Stimulated activated CD4-positive, alpha-beta T cell treated with anti-CD3 and anti-CD28 coated beads, TNF-alpha, amount 100 ng/mL, for 24 hours (primary cell): ENCODE measurements at regions not wholly inside any gene's neighbourhood (a gene's known extent, or its start where the extent isn't known, plus 50 kb on each side); places are given as distances from the start of the nearest gene placed in this dataset.

Experiments used
- DNase-seq, 3 experiments: peaks; one replicate each; pipeline ENCODE4 v3.0.0-alpha.2; 2020; ENCODE audit warnings: low read depth in 3 of 3

DNA sequence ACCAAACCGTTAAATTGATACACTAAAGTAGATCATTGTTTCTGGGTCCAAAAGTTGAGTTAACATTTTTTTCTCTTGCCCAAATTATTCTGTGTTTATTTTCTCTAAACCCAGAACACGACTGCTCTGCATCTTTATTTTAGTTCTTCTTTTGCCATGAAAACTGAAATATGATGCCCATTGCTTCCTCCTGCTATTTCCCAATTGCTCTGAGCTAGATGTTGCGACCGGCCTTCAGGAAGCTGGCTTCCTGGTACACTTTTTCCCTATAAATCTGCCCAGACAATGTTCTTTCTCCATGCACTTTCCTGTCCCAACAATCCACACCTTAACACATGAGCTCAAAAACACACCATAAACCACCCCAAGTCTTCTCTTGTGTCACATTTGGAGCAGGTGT is 501.4 kb downstream of the FBXO15 start:
- DNase-seq = no peak

GRCh38 chr18:73645160-73645715 is 502.4 kb downstream of the FBXO15 start:
- no peak for DNase-seq

- DNase-seq = no peak
These were observed 507.8 kb downstream of the FBXO15 start for GRCh38 chr18:73639788-73640187.

DNA sequence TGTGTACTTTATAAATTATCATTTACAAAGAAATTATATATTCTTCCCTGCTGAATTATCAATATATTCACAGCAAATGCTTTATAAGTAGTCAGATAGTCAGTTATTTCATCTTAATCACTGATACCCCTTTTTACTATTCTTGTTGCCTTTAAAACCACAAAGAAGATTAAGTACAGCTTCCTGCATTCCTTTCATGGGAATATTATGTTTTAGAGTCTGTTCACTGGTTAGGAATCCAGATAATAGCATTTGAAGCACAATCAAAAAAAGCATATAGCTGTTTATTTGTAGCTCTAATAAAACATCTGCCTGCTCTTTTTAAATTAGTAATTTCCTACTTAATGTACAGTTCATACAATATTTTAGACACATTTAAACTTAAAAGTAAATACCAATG is 508.9 kb downstream of the FBXO15 start:
- DNase-seq = no peak

GRCh38 chr18:73636355-73636754 is 511.3 kb downstream of the FBXO15 start:
- no peak for DNase-seq

GRCh38 chr18:73626859-73627258 is 520.8 kb downstream of the FBXO15 start:
- DNase-seq = no peak

GRCh38 chr18:73626221-73626620 is 521.4 kb downstream of the FBXO15 start:
- DNase-seq = no peak

- no peak for DNase-seq
These were observed 526.5 kb downstream of the FBXO15 start for GRCh38 chr18:73621091-73621490.

DNA sequence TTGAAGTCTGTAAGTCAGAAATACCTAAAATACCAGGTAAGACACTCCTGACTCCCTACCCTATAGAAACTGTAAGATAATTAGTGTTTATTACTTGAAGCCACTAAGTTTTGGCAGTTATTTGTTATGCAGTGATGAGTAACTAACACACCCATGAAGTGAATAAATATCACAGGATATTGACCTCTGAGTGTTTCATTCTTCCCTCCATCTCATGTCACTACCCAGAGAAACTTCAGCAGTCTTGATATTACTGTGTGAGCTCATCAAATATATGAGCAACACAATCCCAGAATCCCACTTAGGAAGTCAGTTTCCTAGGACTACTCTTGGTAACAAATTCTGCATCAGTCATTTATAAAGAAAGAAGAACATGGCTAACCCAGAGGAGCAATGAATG is 529.7 kb downstream of the FBXO15 start:
- no peak for DNase-seq

DNA sequence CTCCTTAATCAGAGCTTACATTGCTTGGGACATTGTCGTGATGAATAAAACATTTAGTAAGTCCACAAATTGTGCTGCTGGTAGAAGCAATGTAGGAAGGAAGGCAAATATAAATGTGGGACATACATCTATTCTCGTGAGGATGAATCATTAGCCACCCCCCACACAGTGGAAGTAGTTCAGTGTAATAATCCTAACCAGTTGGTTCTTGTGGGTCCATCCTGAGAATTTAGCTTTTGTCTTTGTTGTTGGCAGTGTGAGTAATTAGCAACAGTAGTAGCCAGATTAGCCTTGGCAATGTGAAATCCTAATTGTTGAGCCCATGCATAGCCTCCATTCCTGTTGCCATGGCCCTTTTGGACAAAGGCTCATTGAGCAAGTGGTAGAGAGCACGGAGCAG is 532.1 kb downstream of the FBXO15 start:
- no peak for DNase-seq

GRCh38 chr18:73614812-73615211 is 532.8 kb downstream of the FBXO15 start:
- no peak for DNase-seq

GRCh38 chr18:73613706-73614340 is 533.8 kb downstream of the FBXO15 start:
- DNase-seq = no peak

DNA sequence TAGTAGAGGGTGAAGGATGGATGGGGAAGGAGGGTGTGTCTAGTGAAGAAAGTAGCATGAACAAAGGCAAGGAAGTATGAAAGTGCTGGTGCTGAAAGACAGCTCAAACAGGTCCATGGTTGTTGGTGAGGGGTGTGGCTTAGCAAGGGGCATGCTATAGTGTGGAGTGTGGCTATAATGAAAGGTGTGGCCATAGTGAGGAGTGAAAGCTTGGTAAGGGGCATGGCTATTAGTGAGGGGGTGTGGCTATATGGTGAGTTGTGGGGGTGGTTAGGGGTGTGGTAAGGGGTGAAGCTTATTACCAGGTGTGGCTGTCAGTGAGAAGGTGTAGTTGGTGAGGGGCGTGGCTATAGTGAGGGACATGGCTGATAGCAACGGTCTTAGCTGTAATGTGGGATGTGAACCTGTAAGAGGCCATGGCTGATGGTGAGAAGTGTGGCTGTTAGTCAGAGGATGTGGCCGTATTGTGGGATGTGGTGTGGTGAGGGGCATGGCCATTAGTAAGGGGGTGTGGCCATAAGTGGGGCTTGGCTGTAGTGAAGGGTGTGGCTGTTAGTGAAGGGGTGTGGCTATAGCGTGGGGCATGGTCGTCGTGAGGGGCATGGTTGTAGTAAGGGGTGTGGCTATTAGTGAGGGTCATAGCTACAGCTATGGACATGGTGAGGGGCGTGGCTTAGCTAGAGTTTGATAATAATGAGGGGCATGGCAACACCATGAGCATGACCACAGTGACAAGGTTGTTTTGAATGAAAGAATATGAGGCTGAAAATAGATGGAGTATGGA is 549.6 kb downstream of the FBXO15 start:
- no peak for DNase-seq

DNA sequence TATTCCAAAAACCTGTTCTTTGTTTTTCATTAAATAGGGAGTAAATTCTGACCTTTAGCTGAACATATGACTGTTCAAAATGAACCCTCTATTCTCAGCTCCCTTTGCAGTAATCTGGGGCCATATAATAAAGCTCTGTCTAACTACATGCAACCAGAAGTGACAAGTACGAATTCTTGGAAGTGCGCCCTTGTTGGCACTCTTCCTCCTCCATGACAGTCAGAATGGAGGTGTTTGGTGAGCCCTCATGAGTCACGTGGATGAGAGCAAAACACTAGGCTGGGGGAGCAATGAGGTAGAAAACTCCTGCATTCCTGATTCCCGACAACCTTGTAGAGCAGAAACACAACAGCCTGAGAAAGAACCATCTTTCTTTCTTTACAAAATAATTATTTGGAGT is 552.9 kb downstream of the FBXO15 start:
- no peak for DNase-seq

DNA sequence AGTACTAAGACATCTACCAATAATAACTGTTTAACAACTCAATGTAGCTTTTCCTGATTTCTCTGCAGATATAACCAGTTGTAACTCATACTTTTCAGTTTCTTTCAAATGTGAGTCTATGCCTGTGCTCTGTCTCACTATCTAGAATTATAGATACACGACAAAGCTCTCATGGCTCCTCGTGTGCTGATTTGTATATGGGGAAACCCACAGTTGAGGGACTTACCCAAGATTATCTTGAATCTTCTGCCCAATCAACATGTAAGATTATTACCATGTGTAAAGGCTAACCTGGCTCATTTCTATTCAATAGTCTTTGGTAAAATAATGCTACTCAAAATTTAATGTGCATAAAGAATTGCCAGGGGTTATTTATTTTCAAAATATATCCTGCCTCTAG is 554.4 kb downstream of the FBXO15 start:
- DNase-seq = no peak

DNA sequence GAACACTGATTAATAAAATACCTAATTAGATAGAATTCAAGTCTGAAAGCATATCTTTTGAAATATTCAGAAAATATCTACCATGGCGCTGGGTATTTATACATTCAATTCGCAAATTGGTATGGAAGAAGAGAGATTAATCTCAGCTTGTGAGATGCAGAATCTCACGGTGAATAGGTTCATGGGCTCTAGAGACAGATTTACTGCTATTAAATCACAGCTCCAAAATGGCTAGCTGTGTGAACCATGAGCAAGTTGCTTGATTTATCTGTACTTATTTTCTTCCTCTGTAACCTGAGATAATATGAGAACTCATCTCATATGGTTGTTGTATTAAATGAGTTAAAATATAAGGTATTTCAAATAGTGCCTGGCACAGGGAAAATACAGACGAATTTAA is 556.7 kb downstream of the FBXO15 start:
- no peak for DNase-seq

GRCh38 chr18:73579698-73580097 is 567.9 kb downstream of the FBXO15 start:
- DNase-seq = no peak

DNA sequence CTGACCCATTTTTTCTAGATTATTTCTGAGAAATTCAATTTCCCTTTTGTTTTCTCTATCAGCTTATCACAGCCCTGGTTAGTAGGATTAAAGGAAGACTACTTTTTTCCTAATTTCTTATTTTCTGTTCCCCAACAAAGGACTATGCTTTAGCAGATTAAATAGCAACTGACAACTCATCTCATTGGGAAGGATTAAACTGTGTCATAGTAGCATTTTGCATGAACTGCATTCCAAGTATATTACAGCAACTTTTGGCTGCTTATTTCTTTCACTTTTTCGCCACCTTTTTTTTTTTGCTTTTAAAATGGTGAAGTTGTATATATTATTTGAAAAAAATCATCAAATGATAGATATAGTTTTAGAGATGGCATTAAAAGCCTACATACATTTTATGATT is 570.3 kb downstream of the FBXO15 start:
- no peak for DNase-seq

- DNase-seq = no peak
These were observed 583.6 kb downstream of the FBXO15 start for GRCh38 chr18:73563901-73564472.

GRCh38 chr18:73563345-73563744 is 584.3 kb downstream of the FBXO15 start:
- no peak for DNase-seq

GRCh38 chr18:73556904-73557303 is 590.7 kb downstream of the FBXO15 start:
- no peak for DNase-seq

- DNase-seq = no peak
These were observed 595.5 kb downstream of the FBXO15 start for GRCh38 chr18:73552171-73552570.

GRCh38 chr18:73551211-73551610 is 596.4 kb downstream of the FBXO15 start:
- no peak for DNase-seq
